ENCODE measurements at regions not wholly inside any gene's neighbourhood (a gene's known extent, or its start where the extent isn't known, plus 50 kb on each side); places are given as distances from the start of the nearest gene placed in this dataset.

DNA sequence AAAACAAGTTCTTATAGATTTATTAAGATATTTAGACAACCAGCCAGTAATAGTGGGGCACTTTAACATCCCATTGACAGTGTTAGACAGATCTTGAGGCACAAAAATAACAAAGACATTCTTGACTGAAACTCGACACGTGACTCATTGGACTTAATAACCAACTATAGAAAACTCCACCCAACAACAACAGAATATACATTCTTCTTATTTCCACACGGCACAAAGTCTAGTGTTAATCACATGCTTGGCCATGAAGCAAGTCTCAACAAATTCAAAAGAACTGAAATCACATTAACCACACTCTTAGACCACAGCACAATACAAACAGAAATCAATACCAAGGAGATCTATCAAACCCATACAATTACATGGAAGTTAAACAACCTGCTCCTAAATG lies 138.1 kb downstream of the ARL5B start:
- TF ChIP-seq, protein P1, sequence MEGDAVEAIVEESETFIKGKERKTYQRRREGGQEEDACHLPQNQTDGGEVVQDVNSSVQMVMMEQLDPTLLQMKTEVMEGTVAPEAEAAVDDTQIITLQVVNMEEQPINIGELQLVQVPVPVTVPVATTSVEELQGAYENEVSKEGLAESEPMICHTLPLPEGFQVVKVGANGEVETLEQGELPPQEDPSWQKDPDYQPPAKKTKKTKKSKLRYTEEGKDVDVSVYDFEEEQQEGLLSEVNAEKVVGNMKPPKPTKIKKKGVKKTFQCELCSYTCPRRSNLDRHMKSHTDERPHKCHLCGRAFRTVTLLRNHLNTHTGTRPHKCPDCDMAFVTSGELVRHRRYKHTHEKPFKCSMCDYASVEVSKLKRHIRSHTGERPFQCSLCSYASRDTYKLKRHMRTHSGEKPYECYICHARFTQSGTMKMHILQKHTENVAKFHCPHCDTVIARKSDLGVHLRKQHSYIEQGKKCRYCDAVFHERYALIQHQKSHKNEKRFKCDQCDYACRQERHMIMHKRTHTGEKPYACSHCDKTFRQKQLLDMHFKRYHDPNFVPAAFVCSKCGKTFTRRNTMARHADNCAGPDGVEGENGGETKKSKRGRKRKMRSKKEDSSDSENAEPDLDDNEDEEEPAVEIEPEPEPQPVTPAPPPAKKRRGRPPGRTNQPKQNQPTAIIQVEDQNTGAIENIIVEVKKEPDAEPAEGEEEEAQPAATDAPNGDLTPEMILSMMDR (IDR thresholded peaks at IDR 0.05): no peak
- TF ChIP-seq POLR2A (IDR thresholded peaks at IDR 0.05): no peak
- TF ChIP-seq POLR2AphosphoS5 (IDR thresholded peaks at IDR 0.05): no peak
